Tibial artery (tissue), 4 donors: ENCODE measurements at regions not wholly inside any gene's neighbourhood (a gene's known extent, or its start where the extent isn't known, plus 50 kb on each side); places are given as distances from the start of the nearest gene placed in this dataset.
A peak's percentile ranks its signal among the peaks of the same experiment; 100 is the strongest.

ENCODE experiments used
- DNase-seq, 2 donors: peaks; one replicate each; pipeline ENCODE4 v3.0.0-alpha.2; 2019
- H3K27ac ChIP-seq, 2 donors: fragments of 200-600 bp; sonication (generic) in 1 of 2; 1 replicate in 1 of 2; 2 replicates in 1 of 2; pipeline ENCODE4 v1.5.1; 2018 to 2019; ENCODE audit warnings: mild to moderate bottlenecking in 1 of 2
- H3K27me3 ChIP-seq, 2 donors: fragments of 200-600 bp; sonication (generic) in 1 of 2; one replicate each; pipeline versions ENCODE4 v1.5.1 to v1.6.0; 2016 to 2019
- H3K36me3 ChIP-seq, 3 donors: fragments of 200-600 bp; sonication (generic) in 2 of 3; one replicate each; pipeline ENCODE4 v1.5.1; 2016 to 2019; ENCODE audit warnings: mild to moderate bottlenecking in 2 of 3
- H3K4me1 ChIP-seq, 4 donors: fragments of 200-600 bp; sonication (generic) in 2 of 4; 1 replicate in 3 of 4; 2 replicates in 1 of 4; pipeline ENCODE4 v1.5.1; 2016 to 2019
- H3K4me3 ChIP-seq, 2 donors: fragments of 200-600 bp; sonication (generic) in 1 of 2; 1 replicate in 1 of 2; 2 replicates in 1 of 2; pipeline ENCODE4 v1.5.1; 2018 to 2019; ENCODE audit warnings: mild to moderate bottlenecking in 2 of 2
- H3K9me3 ChIP-seq, 3 donors: fragments of 200-600 bp; sonication (generic) in 1 of 3; one replicate each; pipeline ENCODE4 v1.5.1; 2016 to 2019
- intact Hi-C: fragments of 100-400 bp; cut with DNase I; formaldehyde crosslinking; loops from one replicate; pipeline ENCODE4 v1.15.0; 2023; ENCODE audit warnings: low total_unique reads
- TF ChIP-seq, protein P1 (sequence below), 2 experiments: fragments of 200-600 bp in 1 of 2; fragments of 450-650 bp in 1 of 2; IDR thresholded peaks; one replicate each; pipeline ENCODE4 v1.5.1; 2017 to 2019; ENCODE audit warnings: antibody characterized with exemption in 2 of 2, mild to moderate bottlenecking in 1 of 2, moderate library complexity in 1 of 2

DNA sequence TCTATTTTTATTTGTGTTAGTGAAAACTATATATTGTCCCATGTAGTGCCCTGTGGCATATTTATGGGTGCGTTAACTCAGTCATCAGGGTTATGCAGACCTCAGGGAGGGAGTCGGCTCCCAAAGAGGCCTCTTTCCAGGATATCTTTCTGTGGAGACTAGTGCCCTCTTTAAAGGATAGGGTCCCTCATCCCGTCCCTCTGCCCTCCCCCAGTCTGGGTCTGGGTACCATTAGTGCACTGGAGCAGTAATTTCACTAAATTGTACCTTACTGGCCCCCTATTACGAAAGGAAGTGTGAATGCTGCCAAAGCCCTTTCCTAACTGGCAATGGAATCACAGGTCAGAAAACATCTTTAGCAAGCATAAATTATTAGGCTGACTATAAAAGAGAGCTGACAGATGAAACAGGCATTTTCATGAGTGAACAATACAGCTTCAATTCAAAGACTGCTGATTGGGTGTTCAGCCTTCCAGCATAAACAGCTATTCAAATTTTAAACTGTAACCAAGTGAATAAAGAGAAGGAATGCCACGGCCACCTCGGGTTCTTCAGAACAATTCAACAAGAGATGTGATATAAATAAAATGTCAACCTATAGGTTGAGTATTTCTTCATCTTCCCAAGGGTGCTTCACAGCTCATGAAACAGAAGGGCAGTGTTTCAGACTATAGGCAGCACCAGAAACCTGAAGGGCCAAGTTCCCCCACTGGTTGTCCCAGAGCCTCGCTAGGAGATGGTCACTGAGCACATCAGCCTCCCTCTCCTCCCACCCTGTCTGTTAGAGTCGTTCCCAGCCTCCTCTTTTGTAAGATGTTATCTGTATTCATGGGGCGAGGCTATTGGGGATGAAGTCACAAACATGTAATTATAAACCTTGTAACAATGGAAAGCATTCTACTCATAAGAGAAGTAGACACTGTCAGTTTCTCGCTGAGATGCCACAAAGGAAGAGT lies 318.7 kb downstream of the TMEM161B start:
- Histone ChIP-seq H3K27ac (no peak overlapping the region), H3K9me3 (no peaks in the 10 kb centered on the region), H3K36me3 (no peaks in the 10 kb centered on the region), H3K4me1 (no peaks in the 10 kb centered on the region), H3K27me3 (no peaks in the 10 kb centered on the region), H3K4me3 (no peak overlapping the region)
- intact Hi-C loops: no loop called here
- TF ChIP-seq, protein P1, sequence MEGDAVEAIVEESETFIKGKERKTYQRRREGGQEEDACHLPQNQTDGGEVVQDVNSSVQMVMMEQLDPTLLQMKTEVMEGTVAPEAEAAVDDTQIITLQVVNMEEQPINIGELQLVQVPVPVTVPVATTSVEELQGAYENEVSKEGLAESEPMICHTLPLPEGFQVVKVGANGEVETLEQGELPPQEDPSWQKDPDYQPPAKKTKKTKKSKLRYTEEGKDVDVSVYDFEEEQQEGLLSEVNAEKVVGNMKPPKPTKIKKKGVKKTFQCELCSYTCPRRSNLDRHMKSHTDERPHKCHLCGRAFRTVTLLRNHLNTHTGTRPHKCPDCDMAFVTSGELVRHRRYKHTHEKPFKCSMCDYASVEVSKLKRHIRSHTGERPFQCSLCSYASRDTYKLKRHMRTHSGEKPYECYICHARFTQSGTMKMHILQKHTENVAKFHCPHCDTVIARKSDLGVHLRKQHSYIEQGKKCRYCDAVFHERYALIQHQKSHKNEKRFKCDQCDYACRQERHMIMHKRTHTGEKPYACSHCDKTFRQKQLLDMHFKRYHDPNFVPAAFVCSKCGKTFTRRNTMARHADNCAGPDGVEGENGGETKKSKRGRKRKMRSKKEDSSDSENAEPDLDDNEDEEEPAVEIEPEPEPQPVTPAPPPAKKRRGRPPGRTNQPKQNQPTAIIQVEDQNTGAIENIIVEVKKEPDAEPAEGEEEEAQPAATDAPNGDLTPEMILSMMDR (IDR thresholded peaks at IDR 0.05): no peak
- DNase-seq: no peak

DNA sequence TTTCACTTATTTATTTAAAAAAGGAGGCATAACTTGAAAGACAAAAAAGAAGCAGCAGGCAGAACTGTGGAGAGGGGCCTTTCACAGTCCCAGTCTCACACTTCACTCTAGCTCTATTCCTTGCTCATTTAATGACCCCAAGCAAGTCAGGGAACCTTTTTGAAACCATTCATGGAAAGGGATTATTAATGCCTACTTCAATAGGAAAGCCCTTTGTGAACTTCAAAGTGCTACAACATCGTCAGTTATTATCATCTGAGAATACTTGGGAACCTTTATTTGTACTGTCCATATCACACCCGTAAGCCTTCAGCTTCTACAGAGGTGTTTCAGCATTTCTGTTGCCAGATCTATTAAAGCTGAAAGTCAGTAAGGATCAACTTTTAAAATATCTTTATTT lies 320.2 kb downstream of the TMEM161B start:
- Histone ChIP-seq H3K4me3 (no peak overlapping the region), H3K36me3 (no peaks in the 10 kb centered on the region), H3K27me3 (no peaks in the 10 kb centered on the region), H3K4me1 (no peaks in the 10 kb centered on the region), H3K9me3 (no peaks in the 10 kb centered on the region), H3K27ac (no peak overlapping the region)
- TF ChIP-seq, protein P1 (IDR thresholded peaks at IDR 0.05): no peak
- intact Hi-C loops: no loop called here
- no peak for DNase-seq

DNA sequence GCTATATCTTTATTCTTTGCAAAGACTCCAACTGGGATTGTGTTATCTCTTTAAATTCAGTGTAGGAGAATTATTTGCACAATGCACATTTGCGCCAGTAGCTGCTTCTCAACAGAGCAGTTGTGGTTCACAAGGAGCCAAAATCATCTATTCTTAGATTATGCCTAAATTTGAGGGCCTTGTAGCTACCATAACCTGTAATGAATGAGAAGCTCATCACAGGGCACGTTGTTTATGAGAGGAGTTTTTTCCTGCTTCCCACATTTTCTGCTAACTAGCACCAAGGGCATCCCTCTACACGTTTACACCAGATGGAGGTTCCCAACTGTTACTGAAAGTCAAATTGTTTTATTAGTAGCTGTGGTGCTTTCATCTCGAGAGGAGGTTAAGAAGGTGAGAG lies 322.4 kb downstream of the TMEM161B start:
- TF ChIP-seq, protein P1 (IDR thresholded peaks at IDR 0.05): no peak
- H3K27me3 ChIP-seq: no peaks in the 10 kb centered on the region
- no peak for DNase-seq
- no peaks in the 10 kb centered on the region for H3K4me1 ChIP-seq
- intact Hi-C loops: no loop called here
- no peaks in the 10 kb centered on the region for H3K36me3 ChIP-seq
- no peak overlapping the region for H3K4me3 ChIP-seq
- no peaks in the 10 kb centered on the region for H3K9me3 ChIP-seq
- H3K27ac ChIP-seq: no peak overlapping the region

DNA sequence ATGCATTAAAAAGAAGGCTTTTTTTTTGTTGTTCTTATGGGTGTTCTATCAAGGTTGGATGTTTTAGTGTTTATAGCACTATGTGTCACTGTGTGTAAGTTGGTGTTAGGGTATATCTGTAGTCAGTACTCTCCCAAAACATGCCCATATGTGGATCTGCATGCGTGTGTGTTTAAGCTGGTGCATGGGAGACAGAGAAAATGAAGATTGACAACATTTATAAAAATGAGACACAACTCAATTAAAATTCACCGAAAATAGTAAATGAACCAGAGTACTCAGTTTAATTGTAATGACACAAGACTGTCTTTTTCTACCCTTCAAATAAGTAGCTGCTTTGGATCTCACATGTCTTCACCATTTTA lies 323.4 kb downstream of the TMEM161B start:
- H3K4me3 ChIP-seq: no peak overlapping the region
- H3K27me3 ChIP-seq: no peaks in the 10 kb centered on the region
- no peak for DNase-seq
- TF ChIP-seq, protein P1 (IDR thresholded peaks at IDR 0.05): no peak
- H3K27ac ChIP-seq: no peak overlapping the region
- no peaks in the 10 kb centered on the region for H3K4me1 ChIP-seq
- no peaks in the 10 kb centered on the region for H3K36me3 ChIP-seq
- H3K9me3 ChIP-seq: no peaks in the 10 kb centered on the region
- intact Hi-C loops: no loop called here

DNA sequence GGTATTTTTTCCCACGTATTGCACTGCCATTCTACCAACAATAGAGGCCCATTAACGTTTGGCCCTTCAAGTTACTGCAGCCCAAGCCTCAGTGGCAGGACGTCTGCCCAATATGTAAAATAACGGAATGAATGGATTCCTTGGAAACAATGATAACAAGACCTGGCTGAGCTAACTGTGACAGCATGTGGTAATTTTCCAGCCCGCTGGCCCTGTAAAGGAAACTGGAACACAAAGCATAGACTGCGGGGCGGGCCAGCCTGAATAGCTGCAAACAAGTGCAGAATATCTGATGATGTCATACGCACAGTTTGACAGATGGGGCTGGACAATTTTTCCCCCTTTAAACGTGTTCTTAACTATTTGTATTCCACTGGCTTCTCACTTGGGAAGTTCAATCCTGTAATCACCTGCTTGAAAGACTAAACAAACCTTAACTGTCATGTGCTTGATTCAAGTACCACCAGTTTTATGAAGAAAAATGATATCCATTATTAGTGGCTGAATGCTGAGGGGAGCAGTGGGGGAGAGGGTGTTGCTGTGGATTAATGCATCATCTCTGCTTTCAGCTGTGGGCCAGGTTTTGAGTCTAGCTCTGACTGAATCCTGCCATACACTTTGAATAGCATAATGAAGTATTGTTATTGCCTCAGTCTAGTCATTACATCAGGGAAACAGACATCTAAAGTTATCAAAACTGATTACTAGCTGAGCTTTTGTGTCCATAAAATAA lies 323.9 kb downstream of the TMEM161B start:
- TF ChIP-seq, protein P1 (IDR thresholded peaks at IDR 0.05): no peak
- Histone ChIP-seq H3K36me3 (no peaks in the 10 kb centered on the region), H3K4me1 (no peaks in the 10 kb centered on the region), H3K4me3 (no peak overlapping the region), H3K27me3 (no peaks in the 10 kb centered on the region), H3K9me3 (no peaks in the 10 kb centered on the region), H3K27ac (no peak overlapping the region)
- DNase-seq: peak in 1 of 2 donors; percentile 27
- intact Hi-C loops: no loop called here
